Osteocyte (in vitro differentiated cells): ENCODE measurements at regions not wholly inside any gene's neighbourhood (a gene's known extent, or its start where the extent isn't known, plus 50 kb on each side); places are given as distances from the start of the nearest gene placed in this dataset.

Experiments used
- DNase-seq: peaks from one replicate; pipeline ENCODE4 v3.0.0; 2021; ENCODE audit warnings: mixed read lengths; ENCODE audit not compliant: unreplicated experiment; ENCODE audit errors: extremely low spot score
- H3K27ac Mint-ChIP-seq: one replicate; pipeline ENCODE4 v1.8.0; 2021; ENCODE audit warnings: mild to moderate bottlenecking, mixed read lengths; ENCODE audit not compliant: unreplicated experiment
- H3K27me3 Mint-ChIP-seq: one replicate; pipeline ENCODE4 v1.8.0; 2021; ENCODE audit warnings: mixed read lengths; ENCODE audit not compliant: unreplicated experiment
- H3K36me3 Mint-ChIP-seq: one replicate; pipeline ENCODE4 v1.8.0; 2021; ENCODE audit warnings: mixed read lengths; ENCODE audit not compliant: unreplicated experiment
- H3K4me1 Mint-ChIP-seq: one replicate; pipeline ENCODE4 v1.8.0; 2021; ENCODE audit warnings: mixed read lengths; ENCODE audit not compliant: unreplicated experiment
- H3K4me3 Mint-ChIP-seq: one replicate; pipeline ENCODE4 v1.8.0; 2021; ENCODE audit warnings: mild to moderate bottlenecking, moderate library complexity, mixed read lengths; ENCODE audit not compliant: unreplicated experiment
- H3K9me3 Mint-ChIP-seq: one replicate; pipeline ENCODE4 v1.8.0; 2021; ENCODE audit warnings: mixed read lengths; ENCODE audit not compliant: unreplicated experiment
- CTCF ChIP-seq: fragments of 200-600 bp; sonication (generic); IDR thresholded peaks from 2 replicates; pipeline ENCODE4 v1.5.0; 2021; ENCODE audit warnings: antibody characterized with exemption, mild to moderate bottlenecking, moderate library complexity

DNA sequence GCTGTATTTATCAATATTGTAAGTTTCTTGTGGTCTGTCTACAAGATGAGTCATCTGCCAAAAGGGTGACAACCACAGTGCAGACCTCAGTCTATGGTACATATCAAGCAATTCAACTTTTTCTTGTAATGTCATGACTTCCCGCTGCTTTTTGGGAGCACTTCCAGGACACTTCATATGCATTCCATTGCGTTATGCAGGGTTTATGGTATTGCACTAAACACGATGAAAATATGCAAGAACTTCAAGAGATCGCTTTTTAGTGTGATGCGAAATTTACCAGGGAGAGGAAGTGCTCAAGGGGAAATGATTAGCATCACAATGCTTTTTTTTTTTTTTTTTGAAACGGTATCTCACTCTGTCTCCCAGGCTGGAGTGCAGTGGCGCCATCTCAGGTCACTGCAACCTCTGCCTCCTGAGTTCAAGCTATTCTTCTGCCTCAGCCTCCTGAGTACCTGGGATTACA lies 166.5 kb downstream of the TFAP2A start:
- Mint-ChIP-seq H3K4me3 (no peak overlapping the region), H3K27me3 (no peaks in the 10 kb centered on the region), H3K36me3 (no peaks in the 10 kb centered on the region), H3K27ac (no peak overlapping the region), H3K4me1 (peaks cover 20% of the 10 kb centered on the region), H3K9me3 (no peaks in the 10 kb centered on the region)
- peak; percentile 30 for TF ChIP-seq CTCF
- DNase-seq, result no peak

DNA sequence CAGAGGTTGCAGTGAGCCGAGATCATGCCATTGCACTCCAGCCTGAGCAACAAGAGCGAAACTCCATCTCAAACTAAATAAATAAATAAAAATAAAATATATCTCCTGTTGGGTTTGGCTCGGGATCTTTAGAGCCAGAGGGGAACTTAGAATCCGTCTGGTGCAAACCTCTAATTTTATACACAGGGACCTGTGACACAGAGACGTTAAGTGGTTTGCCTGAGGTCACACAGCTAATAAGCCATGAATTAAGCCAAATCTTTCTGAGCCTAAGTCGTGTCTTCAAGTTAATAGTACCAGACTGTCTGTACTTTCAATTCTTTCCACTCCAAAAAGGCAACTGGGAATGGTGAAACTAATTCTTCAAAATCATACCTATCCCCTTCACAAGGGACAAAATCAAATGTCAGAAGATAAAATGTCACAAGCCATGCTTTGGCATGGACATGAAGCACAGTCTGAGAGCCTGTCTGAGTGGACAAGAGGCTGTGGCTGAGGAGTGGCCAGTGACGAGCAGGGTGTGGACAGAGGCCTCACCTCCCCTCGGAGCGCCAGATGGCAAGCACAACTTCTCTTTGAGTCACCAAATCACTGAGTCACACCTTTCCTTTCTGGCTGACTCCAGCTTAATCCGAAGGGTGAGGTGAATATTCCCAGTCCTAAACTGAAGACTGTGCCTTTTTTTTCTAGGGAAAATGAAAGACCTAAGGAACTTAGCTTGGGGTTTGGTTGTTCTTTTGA lies 177.4 kb downstream of the TFAP2A start:
- no peak for TF ChIP-seq CTCF
- no peaks in the 10 kb centered on the region for H3K36me3 Mint-ChIP-seq
- no peaks in the 10 kb centered on the region for H3K9me3 Mint-ChIP-seq
- H3K27ac Mint-ChIP-seq, result no peak overlapping the region
- no peaks in the 10 kb centered on the region for H3K27me3 Mint-ChIP-seq
- no peak overlapping the region for H3K4me3 Mint-ChIP-seq
- DNase-seq, result no peak
- H3K4me1 Mint-ChIP-seq, result no peaks in the 10 kb centered on the region

GRCh38 chr6:10235344-10235743 lies 179.5 kb downstream of the TFAP2A start:
- Mint-ChIP-seq H3K9me3 (peaks cover 4% of the 10 kb centered on the region), H3K4me3 (no peak overlapping the region), H3K4me1 (no peaks in the 10 kb centered on the region), H3K27me3 (no peaks in the 10 kb centered on the region), H3K36me3 (no peaks in the 10 kb centered on the region), H3K27ac (no peak overlapping the region)
- no peak for TF ChIP-seq CTCF
- DNase-seq, result no peak

GRCh38 chr6:10230531-10230930 lies 184.3 kb downstream of the TFAP2A start:
- H3K4me3 Mint-ChIP-seq, result no peak overlapping the region

More at GRCh38 chr6:10230531-10230930, 184.3 kb downstream of the TFAP2A start:
- Mint-ChIP-seq H3K27me3 (no peaks in the 10 kb centered on the region), H3K36me3 (peaks cover 4% of the 10 kb centered on the region), H3K27ac (no peak overlapping the region), H3K4me1 (no peaks in the 10 kb centered on the region), H3K9me3 (peaks cover 19% of the 10 kb centered on the region)
- TF ChIP-seq CTCF, result no peak
- DNase-seq, result no peak
